ENCODE measurements at regions not wholly inside any gene's neighbourhood (a gene's known extent, or its start where the extent isn't known, plus 50 kb on each side); places are given as distances from the start of the nearest gene placed in this dataset.
"Not testable (repeated sequence)": the region's sequence is repeated elsewhere in the genome, so short reads cannot be mapped to it uniquely, and the experiment has no call there.

DNA sequence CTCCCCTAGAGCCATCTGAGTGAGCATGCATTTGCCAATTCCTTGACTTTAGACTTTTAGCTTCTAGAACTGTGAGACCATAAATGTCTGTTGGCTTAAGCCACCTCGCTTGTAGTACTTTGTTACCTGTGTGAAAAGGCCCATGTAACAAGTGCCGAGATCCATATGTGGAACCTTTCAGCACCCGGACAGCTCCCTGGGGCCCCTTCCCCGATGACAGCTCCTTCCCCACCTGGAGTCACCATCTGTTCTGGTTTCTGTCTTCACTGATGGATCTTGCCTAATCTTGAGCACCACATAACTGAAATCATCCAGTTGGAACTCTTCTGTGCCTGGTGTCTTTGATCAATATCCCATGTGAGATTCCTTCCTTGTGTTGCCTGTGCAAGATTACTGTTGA is 78.9 kb upstream of the EEF2KMT start:
- in situ Hi-C loops (cut with MboI; ENCODE audit: low sequenced_read_pairs), result no loop called here

DNA sequence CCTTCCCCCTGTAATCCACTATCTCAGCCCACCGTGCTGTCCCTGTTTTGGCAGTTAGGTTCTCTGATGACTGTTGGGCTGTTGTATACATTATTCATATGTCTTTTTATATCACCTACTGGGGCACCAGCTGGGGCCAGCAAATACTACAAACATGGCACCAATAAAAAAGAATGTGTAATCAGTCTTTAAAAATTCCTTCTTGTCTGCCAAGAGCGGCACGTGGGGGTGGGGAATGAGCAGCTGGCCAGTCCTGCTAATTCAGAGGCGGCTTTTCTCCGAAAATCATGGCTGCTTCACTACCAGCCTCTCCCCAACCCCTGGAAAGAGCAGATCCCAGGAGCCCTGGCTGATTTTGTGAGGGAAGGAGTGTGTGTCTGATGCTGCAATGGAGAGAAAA is 77.7 kb upstream of the EEF2KMT start:
- in situ Hi-C loops (cut with MboI; ENCODE audit: low sequenced_read_pairs), result no loop called here

DNA sequence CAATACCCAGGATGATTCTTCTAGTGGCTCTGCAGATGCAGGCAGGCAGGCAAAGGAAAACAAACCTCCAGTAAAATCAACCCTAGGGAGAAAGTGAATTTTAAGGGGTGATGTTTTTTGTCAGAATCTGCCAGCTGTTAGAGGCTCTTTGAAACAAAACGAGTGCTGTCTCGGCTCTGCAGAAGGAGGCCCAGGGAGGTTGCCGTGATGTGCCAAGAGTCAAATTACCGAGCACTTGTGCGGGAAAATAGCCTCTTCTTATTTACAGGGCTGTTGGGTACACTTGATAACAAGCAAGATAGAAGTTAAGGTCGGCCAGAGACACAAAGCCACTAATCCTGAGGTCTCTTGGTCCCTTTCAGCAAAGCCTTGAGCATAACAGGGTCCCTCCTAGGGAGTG is 68.9 kb upstream of the EEF2KMT start:
- in situ Hi-C loops (cut with MboI; ENCODE audit: low sequenced_read_pairs), result no loop called here

DNA sequence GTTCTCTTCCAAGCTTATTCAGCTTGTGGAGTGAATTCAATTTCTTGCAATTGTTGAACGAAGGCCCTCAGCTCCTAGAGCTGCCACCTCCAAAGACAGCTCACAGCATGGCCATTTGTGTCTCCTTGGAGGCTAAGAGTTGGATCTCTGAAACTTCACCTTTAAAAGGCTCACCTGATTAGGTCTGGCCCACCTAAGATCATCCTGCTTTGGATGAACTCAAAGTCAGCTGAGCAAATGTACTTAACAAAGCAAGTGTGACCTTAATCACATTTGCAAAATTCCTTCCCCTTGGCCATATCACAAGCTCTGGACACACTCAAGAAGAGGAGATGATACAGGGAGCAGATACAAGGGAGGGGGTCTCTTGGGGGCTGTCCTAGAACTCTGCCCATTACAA is 67.8 kb upstream of the EEF2KMT start:
- in situ Hi-C loops (cut with MboI; ENCODE audit: low sequenced_read_pairs), result not testable (repeated sequence)

DNA sequence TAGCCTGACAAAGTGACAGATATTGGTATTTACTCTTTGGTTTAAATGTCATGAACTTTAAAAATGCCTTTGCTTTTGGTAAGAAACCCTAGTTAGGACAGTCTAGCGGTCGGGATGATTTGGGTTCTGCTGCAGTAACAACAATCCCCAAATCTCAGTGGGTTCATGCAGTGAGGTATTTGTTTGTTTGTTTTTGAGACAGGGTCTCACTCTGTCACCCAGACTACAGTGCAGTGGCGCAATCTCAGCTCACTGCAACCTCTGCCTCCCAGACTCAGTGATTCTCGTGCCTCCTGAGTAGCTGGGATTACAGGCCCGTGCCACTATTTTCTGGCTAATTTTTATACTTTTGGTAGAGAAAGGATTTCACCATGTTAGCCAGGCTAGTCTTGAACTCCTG is 65.2 kb upstream of the EEF2KMT start:
- in situ Hi-C loops (cut with MboI; ENCODE audit: low sequenced_read_pairs), result not testable (repeated sequence)

DNA sequence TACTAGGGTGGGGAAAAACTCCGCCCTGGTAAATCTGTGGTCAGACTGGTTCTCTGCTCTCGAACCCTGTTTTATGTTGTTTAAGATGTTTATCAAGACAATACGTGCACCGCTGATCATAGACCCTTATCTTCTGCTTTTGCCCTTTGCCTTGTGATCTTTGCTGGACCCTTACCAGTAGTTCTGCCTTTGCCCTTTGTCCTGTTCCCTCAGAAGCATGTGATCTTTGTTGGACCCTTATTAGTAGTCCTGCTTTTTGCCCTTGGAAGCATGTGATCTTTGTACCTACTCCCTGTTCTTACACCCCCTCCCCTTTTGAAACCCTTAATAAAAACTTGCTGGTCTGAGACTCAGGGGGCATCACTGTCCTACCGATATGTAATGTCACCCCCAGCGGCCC is 64.3 kb upstream of the EEF2KMT start:
- in situ Hi-C loops (cut with MboI; ENCODE audit: low sequenced_read_pairs), result not testable (repeated sequence)

DNA sequence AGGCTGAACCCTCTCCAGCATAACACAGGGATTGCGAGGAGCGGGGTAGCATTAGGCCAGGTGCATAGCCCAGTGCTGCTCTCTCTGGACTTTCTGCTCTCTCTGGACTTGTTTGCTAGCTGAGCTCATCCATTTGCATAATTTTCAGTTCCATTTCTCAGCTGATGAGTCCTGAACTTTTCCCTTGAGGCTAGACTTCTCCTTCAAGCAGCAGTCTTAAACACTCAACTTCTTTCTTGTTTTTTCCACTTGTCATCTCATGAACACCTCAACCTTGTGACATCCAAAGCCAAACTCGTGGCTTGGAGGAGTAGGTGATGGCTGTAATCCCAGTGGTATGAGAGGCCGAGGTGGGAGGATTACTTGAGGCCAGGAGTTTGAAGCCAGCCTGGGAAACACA is 62.4 kb upstream of the EEF2KMT start:
- in situ Hi-C loops (cut with MboI; ENCODE audit: low sequenced_read_pairs), result not testable (repeated sequence)

DNA sequence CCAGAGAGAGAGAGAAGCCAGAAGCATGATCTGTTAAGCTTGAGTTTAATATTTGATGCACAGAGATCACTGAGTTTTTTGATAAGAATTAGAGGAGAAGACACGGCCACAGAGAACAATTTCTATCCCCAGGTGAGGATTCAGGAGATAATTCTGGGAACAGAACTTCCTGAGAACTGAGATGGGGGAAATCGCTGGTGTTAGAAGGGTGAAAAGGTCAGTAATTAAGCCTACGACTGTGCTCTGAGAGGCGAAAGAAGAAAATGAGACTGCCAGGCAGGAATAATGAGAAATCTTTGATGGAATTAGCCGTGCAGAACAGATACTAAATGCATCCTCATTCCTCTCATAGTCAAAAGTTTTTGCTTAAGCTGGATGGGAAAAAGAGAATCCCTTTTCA is 61.9 kb upstream of the EEF2KMT start:
- in situ Hi-C loops (cut with MboI; ENCODE audit: low sequenced_read_pairs), result not testable (repeated sequence)

DNA sequence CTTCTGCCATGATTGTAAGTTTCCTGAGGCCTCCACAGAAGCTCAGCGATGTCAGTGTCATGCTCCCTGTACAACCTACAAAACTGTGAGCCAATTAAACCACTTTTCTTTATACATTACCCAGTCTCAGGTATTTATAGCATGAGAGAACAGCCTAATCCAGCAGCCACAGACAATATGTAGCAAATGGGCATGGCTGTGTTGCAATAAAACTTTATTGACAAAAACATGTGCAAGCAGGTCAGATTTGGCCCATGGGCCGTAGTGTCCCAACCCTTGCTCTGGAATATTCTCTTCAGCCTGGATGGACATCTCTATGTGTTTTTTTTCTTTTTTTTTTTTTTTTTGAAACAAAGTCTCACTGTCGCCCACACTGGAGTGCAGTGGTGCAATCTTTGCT is 60.9 kb upstream of the EEF2KMT start:
- in situ Hi-C loops (cut with MboI; ENCODE audit: low sequenced_read_pairs), result no loop called here

DNA sequence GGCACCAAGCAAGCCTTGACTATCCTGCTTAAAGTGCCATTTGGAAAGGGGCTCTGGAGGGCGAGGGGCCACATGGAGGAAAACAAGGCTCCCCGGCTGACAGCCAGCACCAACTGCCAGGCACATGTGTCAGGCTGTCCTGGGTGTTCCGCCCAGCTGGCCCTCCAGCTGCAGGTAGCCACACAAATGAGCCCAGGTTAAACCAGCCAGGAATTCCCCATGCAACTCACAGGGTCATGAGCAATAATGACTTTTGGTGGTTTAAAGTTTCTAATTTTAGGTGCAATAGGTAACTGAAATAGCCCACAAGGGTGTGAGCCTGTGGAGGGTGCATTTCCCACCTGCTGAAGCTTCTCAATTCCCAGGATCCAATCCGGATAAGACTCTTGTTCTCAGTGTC is 58.9 kb upstream of the EEF2KMT start:
- in situ Hi-C loops (cut with MboI; ENCODE audit: low sequenced_read_pairs), result not testable (repeated sequence)

DNA sequence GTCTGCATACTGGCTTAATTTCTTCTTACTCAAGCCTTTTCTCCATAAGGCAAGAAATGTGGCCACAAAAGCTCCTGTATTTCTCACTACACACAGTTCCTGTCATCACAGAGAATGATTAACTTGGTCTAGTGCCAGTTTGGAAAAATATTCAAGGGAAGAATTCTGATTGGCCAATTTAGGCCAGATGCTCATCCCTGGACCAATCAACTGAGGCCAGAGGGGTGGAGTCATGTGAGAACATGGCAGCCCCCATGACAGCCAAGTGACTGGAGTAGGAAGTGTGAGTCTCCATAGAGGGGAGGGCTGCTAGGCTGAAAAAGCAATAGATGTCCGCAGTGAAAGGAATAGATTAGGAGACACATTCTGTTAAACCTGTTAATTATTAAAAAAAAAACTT is 56.4 kb upstream of the EEF2KMT start:
- in situ Hi-C loops (cut with MboI; ENCODE audit: low sequenced_read_pairs), result not testable (repeated sequence)

DNA sequence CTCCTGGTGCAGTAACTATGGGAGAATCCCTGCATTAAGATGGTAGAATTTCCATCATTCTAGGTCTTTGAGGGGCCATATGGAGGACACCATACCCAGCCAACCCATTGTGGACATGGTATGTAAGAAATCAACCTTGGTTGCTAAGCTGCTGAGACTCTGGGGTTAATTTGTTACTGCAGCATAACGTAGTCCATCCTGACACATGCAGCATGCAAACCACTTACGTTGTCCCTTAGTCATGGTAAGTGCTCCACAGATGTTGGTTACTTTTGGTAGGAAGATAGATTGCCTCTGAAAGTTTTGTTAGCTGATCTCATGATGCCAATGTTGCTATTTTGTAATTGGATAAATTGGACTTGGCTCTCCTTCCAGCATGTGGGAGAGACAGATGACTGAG is 53.8 kb upstream of the EEF2KMT start:
- in situ Hi-C loops (cut with MboI; ENCODE audit: low sequenced_read_pairs), result not testable (repeated sequence)

All from HL-60/S4 (cell line).